HUES48 (cell line): ENCODE measurements at regions not wholly inside any gene's neighbourhood (a gene's known extent, or its start where the extent isn't known, plus 50 kb on each side); places are given as distances from the start of the nearest gene placed in this dataset.
"Not testable (repeated sequence)": the region's sequence is repeated elsewhere in the genome, so short reads cannot be mapped to it uniquely, and the experiment has no call there.

Experiments used
- H3K27ac ChIP-seq: one replicate; pipeline ENCODE4 v1.7.0; 2013; ENCODE audit warnings: low read depth, low read length, inconsistent platforms
- H3K27me3 ChIP-seq: 2 replicates; pipeline ENCODE4 v1.6.1; 2013; ENCODE audit warnings: mild to moderate bottlenecking, low read length; ENCODE audit not compliant: control insufficient read depth, insufficient read depth
- H3K36me3 ChIP-seq: 2 replicates; pipeline ENCODE4 v1.6.1; 2013; ENCODE audit warnings: low read length; ENCODE audit not compliant: control insufficient read depth, insufficient read depth
- H3K4me1 ChIP-seq: 2 replicates; pipeline ENCODE4 v1.6.1; 2013; ENCODE audit warnings: mild to moderate bottlenecking, low read length; ENCODE audit not compliant: control insufficient read depth, insufficient read depth
- H3K4me3 ChIP-seq: 2 replicates; pipeline ENCODE4 v1.5.1; 2013; ENCODE audit warnings: mild to moderate bottlenecking, low read depth, low read length
- H3K9ac ChIP-seq: 2 replicates; pipeline ENCODE4 v1.6.1; 2013; ENCODE audit warnings: mild to moderate bottlenecking, low read depth, low read length, moderate library complexity
- H3K9me3 ChIP-seq: 2 replicates; pipeline ENCODE4 v1.6.1; 2013; ENCODE audit warnings: low read length; ENCODE audit not compliant: control insufficient read depth, insufficient read depth

DNA sequence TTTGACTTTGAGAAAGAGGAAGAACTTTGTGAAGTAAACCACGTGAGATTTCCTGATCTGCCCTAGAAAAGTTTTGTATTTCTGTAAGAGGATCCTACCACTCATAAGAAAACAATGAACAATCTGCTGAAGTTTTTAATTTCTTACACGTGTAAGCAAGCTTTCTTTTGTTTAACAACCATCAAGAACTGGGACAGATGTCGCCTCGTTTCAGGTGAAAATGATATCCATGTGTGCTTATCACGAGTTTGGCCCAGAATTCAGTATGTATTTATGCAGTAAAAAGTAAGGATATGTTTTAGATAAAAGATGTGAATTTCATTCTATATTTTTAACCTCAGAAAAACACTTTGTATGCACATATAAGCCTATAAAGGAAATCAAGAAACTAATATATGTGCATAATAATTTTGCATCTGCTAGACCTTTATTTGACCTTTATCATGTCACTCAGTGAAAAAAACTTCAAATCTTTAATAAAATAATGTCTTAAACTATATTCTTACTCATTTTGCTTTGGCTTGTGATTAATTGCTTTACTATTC, 56.9 kb upstream of the DHRS4 start:
- H3K9ac ChIP-seq: no peak overlapping the region
- no peak overlapping the region for H3K27ac ChIP-seq
- no peaks in the 10 kb centered on the region for H3K27me3 ChIP-seq
- H3K9me3 ChIP-seq: peaks cover 12% of the 10 kb centered on the region
- H3K4me1 ChIP-seq: no peaks in the 10 kb centered on the region
- no peaks in the 10 kb centered on the region for H3K36me3 ChIP-seq
- no peak overlapping the region for H3K4me3 ChIP-seq

DNA sequence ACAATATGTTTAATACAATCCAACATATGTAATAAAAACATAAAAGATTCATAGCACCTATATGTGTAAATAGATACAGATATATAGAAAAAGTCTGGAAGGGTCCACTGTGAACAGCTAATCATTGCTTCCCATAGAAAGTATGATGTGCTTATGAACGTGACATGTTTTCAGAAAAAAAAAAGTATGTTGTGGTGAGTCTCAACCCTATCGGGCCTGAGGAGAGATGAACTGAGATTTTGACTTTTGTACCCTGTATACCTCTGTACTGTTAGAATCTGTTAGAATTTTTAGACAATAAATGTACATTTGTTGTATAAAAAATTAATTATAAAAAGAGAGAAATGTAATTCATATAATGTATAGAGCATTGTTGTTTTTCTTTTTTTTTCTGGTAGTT, 56.3 kb upstream of the DHRS4 start:
- peaks cover 12% of the 10 kb centered on the region for H3K9me3 ChIP-seq
- H3K36me3 ChIP-seq, H3K9ac ChIP-seq, H3K27ac ChIP-seq, H3K4me1 ChIP-seq, H3K27me3 ChIP-seq, H3K4me3 ChIP-seq: not testable (repeated sequence)

DNA sequence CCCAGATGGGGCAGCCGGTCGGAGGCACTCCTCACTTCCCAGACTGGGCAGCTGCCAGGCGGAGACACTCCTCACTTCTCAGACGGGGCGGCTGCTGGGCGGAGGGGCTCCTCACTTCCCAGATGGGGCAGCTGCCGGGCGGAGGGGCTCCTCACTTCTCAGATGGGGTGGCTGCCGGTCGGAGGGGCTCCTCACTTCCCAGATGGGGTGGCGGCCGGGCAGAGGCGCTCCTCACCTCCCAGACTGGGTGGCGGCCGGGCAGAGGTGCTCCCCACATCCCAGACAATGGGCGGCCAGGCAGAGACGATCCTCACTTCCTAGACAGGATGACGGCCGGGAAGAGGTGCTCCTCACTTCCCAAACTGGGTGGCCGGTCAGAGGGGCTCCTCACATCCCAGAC, 55.2 kb upstream of the DHRS4 start:
- H3K36me3 ChIP-seq, H3K27me3 ChIP-seq, H3K4me3 ChIP-seq, H3K9ac ChIP-seq, H3K27ac ChIP-seq, H3K4me1 ChIP-seq: not testable (repeated sequence)
- H3K9me3 ChIP-seq: peaks cover 12% of the 10 kb centered on the region

DNA sequence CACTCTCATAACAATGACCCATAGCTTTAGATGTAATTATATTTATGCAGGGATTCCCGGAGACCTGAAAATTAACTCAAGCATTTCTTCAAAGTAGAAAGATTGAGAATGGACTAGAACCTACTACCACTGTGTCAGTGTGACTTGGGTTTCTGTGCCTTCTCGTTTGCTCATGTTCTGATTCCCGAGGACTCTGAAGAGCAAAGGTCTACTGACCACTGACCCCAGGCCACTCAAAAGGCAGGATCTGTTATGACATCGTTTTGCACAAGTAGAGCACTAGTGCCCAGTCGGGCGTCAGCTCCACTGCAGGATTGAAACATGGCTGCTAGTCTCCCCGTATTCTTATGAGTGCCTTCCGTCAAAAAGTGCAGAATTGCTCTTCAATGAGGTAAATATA, 53.8 kb upstream of the DHRS4 start:
- no peak overlapping the region for H3K27ac ChIP-seq
- peaks cover 12% of the 10 kb centered on the region for H3K9me3 ChIP-seq
- H3K4me1 ChIP-seq: no peaks in the 10 kb centered on the region
- no peaks in the 10 kb centered on the region for H3K27me3 ChIP-seq
- no peak overlapping the region for H3K4me3 ChIP-seq
- H3K9ac ChIP-seq: no peak overlapping the region
- no peaks in the 10 kb centered on the region for H3K36me3 ChIP-seq

DNA sequence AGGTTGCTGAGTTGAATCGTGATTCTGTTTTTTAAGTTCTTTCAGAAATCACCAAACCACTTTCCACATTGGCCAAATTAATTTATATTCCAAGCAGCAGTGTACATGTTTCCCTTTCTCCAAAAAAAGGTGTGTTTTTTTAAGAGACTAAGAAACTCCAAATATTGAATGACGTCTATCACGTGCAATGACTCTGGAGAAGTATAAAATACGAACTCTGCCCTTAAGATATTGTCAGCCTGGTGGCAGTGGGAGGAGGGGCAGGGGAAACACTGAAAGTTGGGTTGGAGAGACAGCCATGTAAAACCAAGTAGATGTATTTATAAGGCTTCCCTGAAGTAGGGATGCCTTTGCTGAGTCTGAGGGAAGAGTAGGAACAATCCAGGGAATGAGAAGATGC, 50.1 kb upstream of the DHRS4 start:
- Histone ChIP-seq H3K4me3 (no peak overlapping the region), H3K9ac (no peak overlapping the region), H3K9me3 (peaks cover 12% of the 10 kb centered on the region), H3K27me3 (no peaks in the 10 kb centered on the region), H3K27ac (no peak overlapping the region), H3K36me3 (no peaks in the 10 kb centered on the region), H3K4me1 (no peaks in the 10 kb centered on the region)
